ENCODE measurements at regions not wholly inside any gene's neighbourhood (a gene's known extent, or its start where the extent isn't known, plus 50 kb on each side); places are given as distances from the start of the nearest gene placed in this dataset.
A peak's percentile ranks its signal among the peaks of the same experiment; 100 is the strongest.

GRCh38 chr14:63781686-63782085, 53.8 kb upstream of the SGPP1 start:
- Histone ChIP-seq H3K4me3 (no peak overlapping the region), H3K36me3 (no peaks in the 10 kb centered on the region), H3K4me1 (no peaks in the 10 kb centered on the region), H3K9me3 (no peaks in the 10 kb centered on the region), H3K27me3 (peaks cover 0 to 5% (median 0%) of the 10 kb centered on the region in 7 donors), H3K27ac (no peak overlapping the region)
- intact Hi-C loops (cut with DNase I) = no loop called here
- whole genome bisulfite sequencing, 2 donors = 97% methylated on average over 3 of the region's 3 CpGs
- ATAC-seq = no peak
- TF ChIP-seq CTCF (IDR thresholded peaks at IDR 0.05) = no peak
- DNase-seq = no peak

GRCh38 chr14:63782683-63783389, 55.0 kb upstream of the SGPP1 start:
- intact Hi-C loops (cut with DNase I) = no loop called here
- no peak for TF ChIP-seq CTCF (IDR thresholded peaks at IDR 0.05)
- ATAC-seq = no peak
- H3K27me3 ChIP-seq = peaks cover 0 to 13% (median 0%) of the 10 kb centered on the region in 7 donors
- no peak overlapping the region for H3K4me3 ChIP-seq
- 91 to 93% methylated on average over 9 of the region's 9 CpGs for WGBS, 2 donors
- H3K36me3 ChIP-seq = no peaks in the 10 kb centered on the region
- H3K9me3 ChIP-seq = no peaks in the 10 kb centered on the region
- no peaks in the 10 kb centered on the region for H3K4me1 ChIP-seq
- no peak overlapping the region for H3K27ac ChIP-seq
- DNase-seq = no peak

- ATAC-seq (peak in 3 of 8 donors; percentile 21 to 35 (median 35)), DNase-seq (no peak)
- WGBS, 2 donors = 54 to 57% methylated on average over 26 of the region's 26 CpGs
- Histone ChIP-seq H3K4me1 (peaks cover 0 to 9% (median 0%) of the 10 kb centered on the region in 9 donors), H3K9me3 (no peaks in the 10 kb centered on the region), H3K36me3 (no peaks in the 10 kb centered on the region), H3K4me3 (peak overlapping the region in 7 of 10 donors; percentile 11 to 33 (median 16)), H3K27ac (no peak overlapping the region), H3K27me3 (peaks cover 0 to 13% (median 0%) of the 10 kb centered on the region in 7 donors)
- intact Hi-C loops (cut with DNase I) = no loop called here
- TF ChIP-seq CTCF (IDR thresholded peaks at IDR 0.05) = no peak
These were observed 60.4 kb upstream of the SGPP1 start for GRCh38 chr14:63788011-63788933.

GRCh38 chr14:63793376-63793775, 59.4 kb upstream of the SYNE2 start:
- no peak for DNase-seq
- no peak for ATAC-seq
- TF ChIP-seq CTCF (IDR thresholded peaks at IDR 0.05) = no peak

More at GRCh38 chr14:63793376-63793775, 59.4 kb upstream of the SYNE2 start:
- intact Hi-C loops (cut with DNase I) = loop anchor here in 3 of 10 donors (10.0 kb wide), 2 partner anchors 201 to 511 kb away; no protein-coding TSS in a partner anchor
- Histone ChIP-seq H3K36me3 (no peaks in the 10 kb centered on the region), H3K4me1 (peaks cover 0 to 5% (median 0%) of the 10 kb centered on the region in 9 donors), H3K27ac (no peak overlapping the region), H3K9me3 (no peaks in the 10 kb centered on the region), H3K4me3 (no peak overlapping the region), H3K27me3 (no peaks in the 10 kb centered on the region)
- WGBS, 2 donors = 79 to 80% methylated on average over 4 of the region's 4 CpGs
